SK-N-SH (cell line): ENCODE measurements at regions not wholly inside any gene's neighbourhood (a gene's known extent, or its start where the extent isn't known, plus 50 kb on each side); places are given as distances from the start of the nearest gene placed in this dataset.

Experiments used
- CTCF ChIA-PET: fragments of 300-600, 350-600 bp; formaldehyde crosslinking; extraction: SDS; loops from one replicate; lab custom pipeline; 2021; lab: Yijun Ruan, JAX
- POLR2A ChIA-PET: fragments of 350-600 bp; sonication (Branson Sonifier 250); formaldehyde crosslinking; extraction: SDS; loops from one replicate; lab custom pipeline; 2020; ENCODE audit warnings: antibody characterized with exemption, inconsistent platforms; lab: Yijun Ruan, JAX
- DNase-seq: peaks from one replicate; pipeline ENCODE4 v3.0.0; 2012
- H2AFZ ChIP-seq: fragments of 200-600 bp; sonication (generic); 2 replicates; pipeline ENCODE4 v1.8.1; 2016; ENCODE audit warnings: antibody characterized with exemption, mild to moderate bottlenecking, low read depth
- H3F3A ChIP-seq: fragments of 200-600 bp; sonication (generic); replicated peaks from 2 replicates; pipeline ENCODE3; 2016; ENCODE audit warnings: antibody characterized with exemption, mild to moderate bottlenecking; ENCODE audit not compliant: insufficient read depth
- H3K27ac ChIP-seq, 2 experiments: fragments of 200-500 bp in 1 of 2; fragments of 200-600 bp in 1 of 2; sonication (Bioruptor generic) in 1 of 2; sonication (generic), shearing (Covaris generic) in 1 of 2; 2 replicates each; pipeline versions ENCODE4 v1.5.1 to v1.6.1; 2014 to 2016; ENCODE audit warnings: low read depth in 2 of 2, inconsistent platforms in 1 of 2, low read length in 1 of 2, mild to moderate bottlenecking in 1 of 2, mixed read lengths in 1 of 2
- H3K27me3 ChIP-seq: fragments of 200-600 bp; sonication (generic), shearing (Covaris generic); 2 replicates; pipeline ENCODE4 v1.6.1; 2016; ENCODE audit warnings: mixed run types; ENCODE audit not compliant: insufficient read depth
- H3K36me3 ChIP-seq, 2 experiments: fragments of 200-500 bp in 1 of 2; fragments of 200-600 bp in 1 of 2; sonication (Bioruptor generic) in 1 of 2; sonication (generic) in 1 of 2; replicated peaks in 1 of 2; 2 replicates each; pipeline versions ENCODE3 to v1.5.1; 2014 to 2016; ENCODE audit warnings: low read length in 1 of 2, mild to moderate bottlenecking in 1 of 2; ENCODE audit not compliant: insufficient read depth in 2 of 2, control insufficient read depth in 1 of 2
- H3K4me1 ChIP-seq, 2 experiments: fragments of 200-500 bp in 1 of 2; fragments of 200-600 bp in 1 of 2; sonication (Bioruptor generic) in 1 of 2; sonication (generic), shearing (Covaris generic) in 1 of 2; 2 replicates each; pipeline versions ENCODE4 v1.5.1 to v1.6.1; 2014 to 2016; ENCODE audit warnings: low read depth in 1 of 2, low read length in 1 of 2, mixed run types in 1 of 2; ENCODE audit not compliant: insufficient read depth in 2 of 2, control insufficient read depth in 1 of 2
- H3K4me2 ChIP-seq: fragments of 200-600 bp; sonication (generic), shearing (Covaris generic); 2 replicates; pipeline ENCODE4 v1.6.1; 2017; ENCODE audit warnings: mixed run types
- H3K4me3 ChIP-seq, 2 experiments: fragments of 200-500 bp in 1 of 2; fragments of 200-600 bp in 1 of 2; sonication (Bioruptor generic) in 1 of 2; sonication (generic), shearing (Covaris generic) in 1 of 2; 2 replicates each; pipeline versions ENCODE4 v1.5.1 to v1.8.1; 2014 to 2016; ENCODE audit warnings: low read depth in 2 of 2, inconsistent platforms in 1 of 2, low read length in 1 of 2, mild to moderate bottlenecking in 1 of 2, mixed read lengths in 1 of 2, moderate library complexity in 1 of 2
- H3K79me2 ChIP-seq: fragments of 200-600 bp; sonication (generic); 2 replicates; pipeline ENCODE4 v1.8.1; 2017; ENCODE audit warnings: mild to moderate bottlenecking; ENCODE audit not compliant: insufficient read depth
- H3K9ac ChIP-seq: fragments of 200-600 bp; sonication (generic); 2 replicates; pipeline ENCODE4 v1.6.1; 2017; ENCODE audit warnings: mixed run types
- H3K9me2 ChIP-seq: fragments of 200-600 bp; sonication (generic); 2 replicates; pipeline ENCODE4 v1.6.1; 2017; ENCODE audit warnings: mixed run types
- H3K9me3 ChIP-seq: fragments of 200-600 bp; sonication (generic); 2 replicates; pipeline ENCODE4 v1.6.1; 2017; ENCODE audit warnings: mixed run types, mild to moderate bottlenecking, moderate library complexity
- H4K20me1 ChIP-seq: fragments of 200-600 bp; sonication (generic); 2 replicates; pipeline ENCODE4 v1.6.1; 2017; ENCODE audit warnings: mild to moderate bottlenecking, mixed run types; ENCODE audit not compliant: insufficient read depth
- CHD2 ChIP-seq: fragments of 150-350 bp; IDR thresholded peaks from 2 replicates; pipeline ENCODE4 v1.6.1; 2018; ENCODE audit warnings: low read length; ENCODE audit not compliant: partially characterized antibody
- CTCF ChIP-seq: fragments of 200-600 bp; sonication (generic); IDR thresholded peaks from 2 replicates; pipeline ENCODE4 v1.6.1; 2017; ENCODE audit warnings: antibody characterized with exemption, mild to moderate bottlenecking, moderate library complexity
- ELF1 ChIP-seq: IDR thresholded peaks from 2 replicates; pipeline ENCODE4 v1.4.0; 2012
- EP300 ChIP-seq, 2 experiments: IDR thresholded peaks; 2 replicates each; pipeline versions ENCODE4 v1.4.0 to v1.6.1; 2012; ENCODE audit warnings: borderline replicate concordance in 1 of 2, low read depth in 1 of 2, low read length in 1 of 2
- FOSL2 ChIP-seq: IDR thresholded peaks from 2 replicates; pipeline ENCODE4 v1.4.0; 2012; ENCODE audit warnings: low read depth, mild to moderate bottlenecking, moderate library complexity, borderline replicate concordance
- FOXM1 ChIP-seq: IDR thresholded peaks from 2 replicates; pipeline ENCODE4 v1.4.0; 2012; ENCODE audit warnings: low read depth, mild to moderate bottlenecking
- GABPA ChIP-seq: IDR thresholded peaks from 2 replicates; pipeline ENCODE4 v1.4.0; 2012; ENCODE audit warnings: low read depth, mild to moderate bottlenecking
- IRF3 ChIP-seq: fragments of 150-350 bp; IDR thresholded peaks from 2 replicates; pipeline ENCODE4 v1.6.1; 2016; ENCODE audit warnings: mild to moderate bottlenecking, low read depth, low read length
- MAX ChIP-seq: IDR thresholded peaks from 2 replicates; pipeline ENCODE4 v1.4.0; 2012; ENCODE audit warnings: low read depth
- MEF2A ChIP-seq: IDR thresholded peaks from 2 replicates; pipeline ENCODE4 v1.4.0; 2012; ENCODE audit warnings: low read depth, borderline replicate concordance
- RAD21 ChIP-seq: IDR thresholded peaks from 2 replicates; pipeline ENCODE4 v1.6.1; 2012; ENCODE audit warnings: mild to moderate bottlenecking, low read length
- RCOR1 ChIP-seq: fragments of 150-350 bp; IDR thresholded peaks from 2 replicates; pipeline ENCODE4 v1.6.1; 2017; ENCODE audit warnings: antibody characterized with exemption, low read length
- REST ChIP-seq: IDR thresholded peaks from 2 replicates; pipeline ENCODE4 v1.6.1; 2012; ENCODE audit warnings: mild to moderate bottlenecking, low read depth, low read length, moderate library complexity
- RFX5 ChIP-seq: IDR thresholded peaks from 2 replicates; pipeline ENCODE4 v1.6.1; 2012; ENCODE audit warnings: mild to moderate bottlenecking, improper control_type of control experiment, low read length
- RXRA ChIP-seq: IDR thresholded peaks from 2 replicates; pipeline ENCODE4 v1.4.0; 2012; ENCODE audit warnings: low read depth, mild to moderate bottlenecking, borderline replicate concordance
- SIN3A ChIP-seq: IDR thresholded peaks from 2 replicates; pipeline ENCODE4 v1.6.1; 2012; ENCODE audit warnings: low read depth, mild to moderate bottlenecking, low read length, moderate library complexity, borderline replicate concordance
- SMC3 ChIP-seq: IDR thresholded peaks from 2 replicates; pipeline ENCODE4 v1.6.1; 2012; ENCODE audit warnings: low read depth, low read length, improper control_type of control experiment
- TCF12 ChIP-seq: IDR thresholded peaks from 2 replicates; pipeline ENCODE4 v1.4.0; 2012
- TEAD4 ChIP-seq: IDR thresholded peaks from 2 replicates; pipeline ENCODE4 v1.4.0; 2012; ENCODE audit warnings: mild to moderate bottlenecking, borderline replicate concordance; ENCODE audit not compliant: insufficient read depth
- USF1 ChIP-seq: IDR thresholded peaks from 2 replicates; pipeline ENCODE4 v1.4.0; 2012; ENCODE audit warnings: low read depth, borderline replicate concordance
- USF2 ChIP-seq: fragments of 150-350 bp; IDR thresholded peaks from 2 replicates; pipeline ENCODE4 v1.6.1; 2017; ENCODE audit warnings: antibody characterized with exemption, low read length, low read depth, borderline replicate concordance
- WGBS: methylation state at CpG from one replicate; pipeline ENCODE4 v1.1.6; 2017; ENCODE audit warnings: low lambda C conversion rate; 5-methylcytosine and 5-hydroxymethylcytosine counted together

- H4K20me1 ChIP-seq: no peaks in the 10 kb centered on the region
- POLR2A ChIA-PET: no interaction called here
- no peaks in the 10 kb centered on the region for H3F3A ChIP-seq
- H3K27ac ChIP-seq: no peak overlapping the region
- H3K9me2 ChIP-seq: no peaks in the 10 kb centered on the region
- no peaks in the 10 kb centered on the region for H3K36me3 ChIP-seq
- no peaks in the 10 kb centered on the region for H3K27me3 ChIP-seq
- H3K9me3 ChIP-seq: no peaks in the 10 kb centered on the region
- no peak for DNase-seq
- no peak overlapping the region for H3K9ac ChIP-seq
- H3K4me3 ChIP-seq: no peak overlapping the region
- H3K79me2 ChIP-seq: no peaks in the 10 kb centered on the region
- H3K4me1 ChIP-seq: no peaks in the 10 kb centered on the region; a peak in 1 of 4 replicates
- no peak overlapping the region for H3K4me2 ChIP-seq
- TF ChIP-seq TEAD4: no peak
- CTCF ChIA-PET: no interaction called here
- H2AFZ ChIP-seq: no peak overlapping the region
Observed at GRCh38 chr1:199585392-199585791, 442.1 kb upstream of the NR5A2 start.

- H3K27me3 ChIP-seq: no peaks in the 10 kb centered on the region
- no peaks in the 10 kb centered on the region for H3F3A ChIP-seq
- no peaks in the 10 kb centered on the region for H3K36me3 ChIP-seq
- H4K20me1 ChIP-seq: no peaks in the 10 kb centered on the region
- no peak overlapping the region for H2AFZ ChIP-seq
- ChIA-PET POLR2A (no interaction called here), CTCF (no interaction called here)
- TF ChIP-seq RXRA (no peak), SMC3 (no peak), RFX5 (no peak), CHD2 (no peak), TCF12 (no peak), CTCF (no peak), EP300 (IDR thresholded peaks at IDR 0.05; ENCODE audit: borderline replicate concordance in 1 of 2, low read depth in 1 of 2, low read length in 1 of 2) (no peak), MAX (no peak), MEF2A (no peak), REST (no peak), SIN3A (no peak), FOSL2 (no peak), FOXM1 (no peak), IRF3 (no peak), RAD21 (no peak), USF1 (no peak), RCOR1 (no peak), ELF1 (no peak), GABPA (no peak), USF2 (no peak)
- no peak overlapping the region for H3K27ac ChIP-seq
- H3K9ac ChIP-seq: no peak overlapping the region
- H3K4me2 ChIP-seq: no peak overlapping the region
- H3K9me2 ChIP-seq: no peaks in the 10 kb centered on the region
- WGBS: 80% methylated on average over 2 of the region's 2 CpGs
- no peak overlapping the region for H3K4me3 ChIP-seq
- H3K4me1 ChIP-seq: peaks cover 0 to 4% of the 10 kb centered on the region in 2 experiments; a peak in 2 of 4 replicates
- no peaks in the 10 kb centered on the region for H3K9me3 ChIP-seq
- H3K79me2 ChIP-seq: no peaks in the 10 kb centered on the region
- no peak for DNase-seq
Observed at GRCh38 chr1:199590708-199591107, 436.8 kb upstream of the NR5A2 start.
